ENCODE measurements at regions not wholly inside any gene's neighbourhood (a gene's known extent, or its start where the extent isn't known, plus 50 kb on each side); places are given as distances from the start of the nearest gene placed in this dataset.

GRCh38 chr4:123109139-123109538 is 186.7 kb upstream of the NUDT6 start:
- no peak for DNase-seq
- H3K9me3 ChIP-seq: no peaks in the 10 kb centered on the region
- no peaks in the 10 kb centered on the region for H3K27me3 ChIP-seq
- peaks cover 12% of the 10 kb centered on the region for H3K4me1 ChIP-seq
- H3K4me3 ChIP-seq: no peak overlapping the region
- 85 to 87% methylated on average over 2 of the region's 2 CpGs for WGBS, 2 donors
- H3K27ac ChIP-seq: no peak overlapping the region
- TF ChIP-seq CTCF (IDR thresholded peaks at IDR 0.05) (no peak), POLR2A (IDR thresholded peaks at IDR 0.05) (no peak)
- no peaks in the 10 kb centered on the region for H3K36me3 ChIP-seq (ENCODE audit: low read depth, missing control alignments)
- intact Hi-C loops (cut with DNase I; ENCODE audit: low total_unique reads): no loop called here

GRCh38 chr4:123110147-123110546 is 187.8 kb upstream of the NUDT6 start:
- H3K27me3 ChIP-seq: no peaks in the 10 kb centered on the region
- intact Hi-C loops (cut with DNase I; ENCODE audit: low total_unique reads): no loop called here
- no peak overlapping the region for H3K4me3 ChIP-seq
- H3K9me3 ChIP-seq: no peaks in the 10 kb centered on the region
- no peaks in the 10 kb centered on the region for H3K36me3 ChIP-seq (ENCODE audit: low read depth, missing control alignments)
- 26 to 35% methylated on average over 1 of the region's 1 CpG for WGBS, 2 donors
- TF ChIP-seq POLR2A (IDR thresholded peaks at IDR 0.05) (no peak), CTCF (IDR thresholded peaks at IDR 0.05) (no peak)
- no peak for DNase-seq
- H3K27ac ChIP-seq: no peak overlapping the region
- H3K4me1 ChIP-seq: peaks cover 8% of the 10 kb centered on the region

DNA sequence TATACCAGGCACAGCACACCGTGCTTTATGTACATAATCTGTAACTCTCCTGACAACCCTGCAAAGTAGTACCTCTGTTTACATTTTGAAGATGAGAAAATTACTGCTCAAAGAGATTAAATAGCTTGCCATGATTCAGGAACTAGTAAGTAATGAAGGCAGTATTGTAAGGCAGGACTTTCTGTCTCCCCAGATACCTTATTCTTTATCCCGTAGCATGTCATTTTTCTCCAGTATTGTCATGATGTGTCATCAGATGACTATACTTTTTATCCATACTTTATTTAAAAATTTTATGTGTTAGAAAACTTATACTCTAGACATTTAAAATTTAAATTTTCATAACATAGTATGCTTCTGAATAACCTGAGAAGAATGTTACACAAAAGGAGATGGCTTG is 188.3 kb upstream of the NUDT6 start:
- TF ChIP-seq CTCF (IDR thresholded peaks at IDR 0.05) (no peak), POLR2A (IDR thresholded peaks at IDR 0.05) (no peak)
- DNase-seq: no peak
- H3K27ac ChIP-seq: peak overlapping the region in 1 of 2 donors; percentile 20
- H3K9me3 ChIP-seq: no peaks in the 10 kb centered on the region
- intact Hi-C loops (cut with DNase I; ENCODE audit: low total_unique reads): no loop called here
- WGBS, 2 donors: 81 to 88% methylated on average over 2 of the region's 2 CpGs
- H3K4me1 ChIP-seq: peaks cover 8% of the 10 kb centered on the region
- no peaks in the 10 kb centered on the region for H3K36me3 ChIP-seq (ENCODE audit: low read depth, missing control alignments)
- no peak overlapping the region for H3K4me3 ChIP-seq
- no peaks in the 10 kb centered on the region for H3K27me3 ChIP-seq

- Histone ChIP-seq H3K27me3 (no peaks in the 10 kb centered on the region), H3K36me3 (ENCODE audit: low read depth, missing control alignments) (no peaks in the 10 kb centered on the region), H3K4me1 (peaks cover 12% of the 10 kb centered on the region), H3K4me3 (no peak overlapping the region), H3K27ac (no peak overlapping the region), H3K9me3 (no peaks in the 10 kb centered on the region)
- intact Hi-C loops (cut with DNase I; ENCODE audit: low total_unique reads): no loop called here
- WGBS, 2 donors: 59 to 69% methylated on average over 3 of the region's 3 CpGs
- DNase-seq: no peak
- no peak for TF ChIP-seq CTCF (IDR thresholded peaks at IDR 0.05)
- no peak for TF ChIP-seq POLR2A (IDR thresholded peaks at IDR 0.05)
Observed at GRCh38 chr4:123113155-123113554, 190.8 kb upstream of the NUDT6 start.

DNA sequence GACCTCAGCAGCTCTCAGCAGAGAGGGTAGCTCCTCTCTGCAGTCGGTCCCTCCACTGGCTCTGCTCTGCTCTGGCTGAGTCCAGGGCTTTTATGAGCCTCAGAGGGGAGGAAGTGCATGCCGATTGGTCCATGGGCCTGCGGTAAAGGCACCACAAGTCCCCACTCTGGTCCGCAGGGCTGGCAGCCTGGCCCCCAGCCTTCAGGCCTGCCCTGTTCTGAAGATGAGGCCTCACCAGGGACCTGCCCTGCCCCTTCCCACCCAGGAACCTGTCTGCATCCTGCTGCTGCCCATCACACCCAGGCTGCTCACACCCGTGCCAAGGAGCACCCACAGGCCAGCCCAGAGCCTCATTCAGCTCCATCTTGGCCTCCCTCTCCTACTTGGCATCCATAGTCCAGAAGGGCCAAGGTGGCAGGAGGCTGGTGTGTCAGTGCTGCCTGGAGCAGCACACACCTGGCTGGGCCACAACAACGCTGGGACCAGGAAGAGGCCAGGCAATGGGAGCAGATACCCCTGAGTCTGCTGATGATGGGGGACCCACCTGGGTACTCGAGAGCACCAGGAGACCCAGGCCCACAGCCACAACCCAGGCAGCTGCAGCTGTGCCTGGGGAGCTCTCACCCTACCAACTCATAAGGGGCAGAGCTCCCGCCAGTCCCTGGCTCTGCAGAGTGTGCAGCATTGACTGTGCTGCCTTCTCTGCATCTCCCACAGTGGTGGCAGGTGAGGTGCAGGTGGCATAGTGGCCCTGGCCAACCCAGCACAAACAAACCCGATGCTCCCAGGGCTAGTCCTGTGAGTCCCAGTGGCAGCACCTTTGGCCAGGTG is 191.9 kb upstream of the NUDT6 start:
- no peak overlapping the region for H3K27ac ChIP-seq
- DNase-seq: no peak
- 99 to 100% methylated on average over 5 to 9 of the region's 9 CpGs for whole genome bisulfite sequencing, 2 donors

More for the DNA sequence above, 191.9 kb upstream of the NUDT6 start:
- peaks cover 12% of the 10 kb centered on the region for H3K4me1 ChIP-seq
- H3K4me3 ChIP-seq: no peak overlapping the region
- intact Hi-C loops (cut with DNase I; ENCODE audit: low total_unique reads): no loop called here
- H3K36me3 ChIP-seq (ENCODE audit: low read depth, missing control alignments): no peaks in the 10 kb centered on the region
- H3K9me3 ChIP-seq: no peaks in the 10 kb centered on the region
- no peaks in the 10 kb centered on the region for H3K27me3 ChIP-seq
- no peak for TF ChIP-seq POLR2A (IDR thresholded peaks at IDR 0.05)
- no peak for TF ChIP-seq CTCF (IDR thresholded peaks at IDR 0.05)

All from testis (tissue), 2 donors.